Ishikawa (cell line): ENCODE measurements at regions not wholly inside any gene's neighbourhood (a gene's known extent, or its start where the extent isn't known, plus 50 kb on each side); places are given as distances from the start of the nearest gene placed in this dataset.

ENCODE experiments used
- EGR1 ChIP-seq: IDR thresholded peaks from 2 replicates; pipeline ENCODE4 v1.6.1; 2012
- EP300 ChIP-seq: IDR thresholded peaks from 2 replicates; pipeline ENCODE4 v1.6.1; 2012; ENCODE audit warnings: borderline replicate concordance
- FOXM1 ChIP-seq: IDR thresholded peaks from 2 replicates; pipeline ENCODE4 v1.6.1; 2012; ENCODE audit warnings: low read depth, borderline replicate concordance
- REST ChIP-seq: IDR thresholded peaks from 2 replicates; pipeline ENCODE4 v1.6.1; 2012; ENCODE audit warnings: low read depth, mild to moderate bottlenecking
- TAF1 ChIP-seq: IDR thresholded peaks from 2 replicates; pipeline ENCODE4 v1.6.1; 2012; ENCODE audit warnings: low read depth, mild to moderate bottlenecking
- TCF12 ChIP-seq: IDR thresholded peaks from 2 replicates; pipeline ENCODE4 v1.6.1; 2012; ENCODE audit warnings: low read depth

GRCh38 chr13:80712026-80712425 lies 371.1 kb upstream of the SPRY2 start:
- TF ChIP-seq REST (no peak), EGR1 (no peak), TAF1 (no peak), EP300 (no peak), TCF12 (no peak), FOXM1 (no peak)
